ACHN (cell line): ENCODE measurements at regions not wholly inside any gene's neighbourhood (a gene's known extent, or its start where the extent isn't known, plus 50 kb on each side); places are given as distances from the start of the nearest gene placed in this dataset.
"Not testable (repeated sequence)": the region's sequence is repeated elsewhere in the genome, so short reads cannot be mapped to it uniquely, and the experiment has no call there.

Experiments
- DNase-seq: peaks from one replicate; pipeline ENCODE4 v3.0.0-alpha.2; 2015
- in situ Hi-C: cut with HindIII; loops from 2 replicates; pipeline ENCODE4 v1.10.0; 2017; ENCODE audit warnings: low sequenced_read_pairs, low pct_ligation_motif_present, low pct_unique_long_range_greater_than_20kb

DNA sequence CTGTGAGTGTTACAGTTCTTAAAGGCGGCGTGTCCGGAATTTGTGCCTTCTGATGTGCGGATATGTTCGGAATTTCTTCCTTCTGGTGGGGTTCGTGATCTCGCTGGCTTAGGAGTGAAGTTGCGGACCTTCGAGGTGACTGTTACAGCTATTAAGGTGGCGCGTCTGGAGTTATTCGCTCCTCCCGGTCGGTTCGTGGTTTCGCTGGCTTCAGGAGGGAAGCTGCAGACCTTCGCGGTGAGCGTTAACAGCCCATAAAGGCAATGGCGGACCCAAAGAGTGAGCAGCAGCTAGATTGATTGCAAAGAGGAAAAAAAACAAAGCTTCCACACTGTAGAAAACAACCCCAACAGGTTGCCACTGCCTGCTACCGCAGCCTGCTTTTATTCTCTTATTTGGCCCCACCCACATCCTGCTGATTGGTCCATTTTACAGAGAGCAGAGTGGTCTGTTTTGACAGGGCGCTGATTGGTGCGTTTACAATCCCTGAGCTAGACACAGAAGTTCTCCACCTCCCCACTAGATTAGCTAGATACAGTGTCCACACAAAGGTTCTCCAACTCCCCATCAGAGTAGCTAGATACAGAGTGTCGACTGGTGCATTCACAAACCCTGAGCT lies 95.7 kb upstream of the MYO10 start:
- in situ Hi-C loops, result not testable (repeated sequence)

GRCh38 chr5:17032314-17032985 lies 96.4 kb upstream of the MYO10 start:
- DNase-seq, in situ Hi-C loops: not testable (repeated sequence)

More for the DNA sequence above, 95.7 kb upstream of the MYO10 start:
- not testable (repeated sequence) for DNase-seq

DNA sequence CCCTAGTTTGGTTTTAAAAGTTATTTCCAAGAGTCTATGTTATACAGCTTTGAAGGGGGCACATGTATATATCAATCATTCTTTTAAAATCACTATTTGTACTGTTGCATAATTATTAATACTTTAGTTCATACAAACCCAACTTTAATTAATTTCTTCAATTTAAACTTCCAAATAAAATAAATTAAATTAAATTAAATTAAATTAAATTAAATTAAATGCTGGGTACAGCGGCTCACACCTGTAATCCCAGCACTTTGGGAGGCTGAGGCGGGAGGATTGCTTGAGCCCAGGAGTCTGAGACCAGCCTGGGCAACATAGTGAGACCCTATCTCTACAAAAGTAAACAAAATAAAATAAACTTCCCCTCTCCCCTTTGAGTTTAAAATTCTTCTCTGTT lies 98.9 kb upstream of the MYO10 start:
- in situ Hi-C loops, DNase-seq: not testable (repeated sequence)

DNA sequence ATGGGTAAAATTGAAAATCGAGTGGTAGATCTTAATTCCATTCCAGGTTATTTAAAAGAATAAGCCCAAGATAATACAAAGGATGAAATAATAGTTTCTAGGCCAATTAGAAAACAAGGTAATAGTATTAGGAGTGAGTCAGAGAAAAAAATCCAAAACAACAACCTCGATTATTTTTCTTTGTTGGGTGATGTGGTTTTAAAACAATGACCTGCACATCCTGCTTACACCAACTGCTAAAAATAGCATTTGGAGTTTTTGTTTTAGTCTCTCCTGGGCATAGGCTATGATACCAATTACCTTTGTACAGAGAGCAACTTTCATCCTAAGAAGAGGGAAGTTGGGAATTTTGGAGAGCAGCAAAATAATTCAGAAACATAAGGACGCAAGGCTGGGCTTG lies 101.7 kb upstream of the MYO10 start:
- DNase-seq, result no peak
- in situ Hi-C loops, result no loop called here

- no peak for DNase-seq
- in situ Hi-C loops, result no loop called here
Measured at GRCh38 chr5:17039170-17039569, 103.1 kb upstream of the MYO10 start.

GRCh38 chr5:17042041-17042440 lies 106.0 kb upstream of the MYO10 start:
- DNase-seq, result no peak

GRCh38 chr5:17046320-17046719 lies 110.2 kb upstream of the MYO10 start:
- in situ Hi-C loops, result no loop called here
- no peak for DNase-seq

More at GRCh38 chr5:17042041-17042440, 106.0 kb upstream of the MYO10 start:
- in situ Hi-C loops, result no loop called here

DNA sequence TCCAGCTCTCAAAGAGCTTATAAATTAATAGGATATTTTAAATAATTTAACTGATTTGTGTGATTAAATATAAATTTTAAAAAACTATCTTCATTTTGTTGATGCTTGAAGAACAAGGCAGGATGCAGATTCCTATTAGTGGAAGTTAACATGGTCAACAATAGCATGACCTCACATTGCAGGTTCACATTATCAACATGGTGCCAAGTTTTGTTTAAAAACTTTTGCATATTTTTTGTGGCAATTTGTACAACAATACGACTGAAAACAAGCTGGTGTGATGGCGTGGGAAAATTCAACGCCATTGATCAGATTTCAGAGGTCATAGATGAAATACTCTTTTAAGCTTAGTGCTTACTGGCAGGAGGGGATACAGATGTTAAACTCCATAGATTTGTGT lies 114.1 kb upstream of the MYO10 start:
- no peak for DNase-seq
- in situ Hi-C loops, result no loop called here

DNA sequence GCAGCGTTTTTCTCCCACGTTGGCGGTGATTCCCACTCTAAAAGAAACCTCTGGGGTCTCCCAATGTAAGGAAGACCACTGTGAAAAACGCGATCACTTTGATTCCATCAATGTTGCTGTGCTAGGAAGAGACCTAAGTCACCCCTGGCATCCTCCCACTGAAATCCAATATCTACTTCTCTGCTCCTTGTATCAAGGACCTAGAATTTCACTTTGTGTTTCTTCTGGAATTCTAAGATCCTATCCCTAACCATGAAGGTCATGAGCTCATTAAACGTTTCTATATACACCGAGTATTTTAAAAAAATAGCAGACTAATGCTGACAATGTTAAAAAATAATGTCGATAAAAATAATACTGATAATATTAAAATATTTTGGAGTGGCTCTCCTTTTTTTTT lies 118.8 kb upstream of the MYO10 start:
- in situ Hi-C loops, result no loop called here

GRCh38 chr5:17056141-17056631 lies 120.1 kb upstream of the MYO10 start:
- peak; percentile 22 for DNase-seq
- in situ Hi-C loops, result no loop called here

More for the DNA sequence above, 118.8 kb upstream of the MYO10 start:
- no peak for DNase-seq

DNA sequence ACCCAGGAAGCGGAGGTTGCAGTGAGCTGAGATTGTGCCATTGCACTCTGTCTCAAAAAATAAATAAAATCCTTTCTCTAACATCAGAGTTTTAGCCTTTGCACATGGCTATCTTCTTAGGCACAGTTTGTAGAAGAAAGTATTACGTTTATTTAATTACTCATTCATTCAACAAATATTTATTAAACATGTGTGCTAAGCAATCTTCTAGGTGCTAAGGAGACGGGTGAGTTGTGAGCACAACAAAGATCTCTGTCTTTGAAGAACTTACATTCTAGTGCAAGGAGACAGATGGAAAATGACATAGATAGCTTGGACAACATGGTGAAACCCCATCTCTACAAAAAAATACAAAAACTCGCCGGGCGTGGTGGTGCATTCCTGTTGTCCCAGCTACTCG lies 122.3 kb upstream of the MYO10 start:
- in situ Hi-C loops, result no loop called here
- DNase-seq, result no peak

GRCh38 chr5:17061973-17062470 lies 125.9 kb upstream of the MYO10 start:
- in situ Hi-C loops, result no loop called here
- no peak for DNase-seq

DNA sequence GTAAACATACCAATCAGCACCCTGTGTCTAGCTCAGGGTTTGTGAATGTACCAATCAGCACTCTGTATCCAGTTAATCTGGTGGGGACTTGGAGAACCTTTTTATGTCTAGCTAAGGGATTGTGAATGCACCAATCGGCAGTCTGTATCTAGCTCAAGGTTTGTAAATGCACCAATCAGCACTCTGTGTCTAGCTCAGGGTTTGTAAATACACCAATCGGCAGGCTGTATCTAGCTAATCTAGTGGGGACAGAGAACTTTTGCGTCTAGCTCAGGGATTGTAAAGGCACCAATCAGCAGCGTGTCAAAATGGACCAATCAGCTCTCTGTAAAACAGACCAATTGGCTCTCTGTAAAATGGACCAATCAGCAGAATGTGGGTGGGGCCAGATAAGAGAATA lies 126.7 kb upstream of the MYO10 start:
- in situ Hi-C loops, DNase-seq: not testable (repeated sequence)

DNA sequence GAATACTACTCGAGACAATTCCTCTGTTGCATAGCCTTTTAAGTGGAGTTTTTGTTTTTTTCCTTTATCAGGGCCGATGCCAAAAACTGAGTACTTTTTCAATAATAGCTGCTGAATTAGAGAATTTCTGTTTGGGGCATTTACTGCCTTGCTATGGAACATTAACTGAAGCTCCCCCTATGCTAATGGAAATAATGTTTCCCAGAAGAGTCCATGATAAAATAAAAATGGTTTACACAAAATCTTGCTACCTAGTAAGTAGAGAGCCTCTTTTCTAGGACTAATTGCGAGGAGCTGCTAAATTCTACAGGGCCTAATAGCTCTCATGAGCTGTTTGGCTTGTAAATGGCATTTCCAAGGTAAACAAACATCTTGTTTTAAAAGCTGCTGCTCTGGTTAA lies 128.2 kb upstream of the MYO10 start:
- in situ Hi-C loops, result no loop called here
- DNase-seq, result no peak

DNA sequence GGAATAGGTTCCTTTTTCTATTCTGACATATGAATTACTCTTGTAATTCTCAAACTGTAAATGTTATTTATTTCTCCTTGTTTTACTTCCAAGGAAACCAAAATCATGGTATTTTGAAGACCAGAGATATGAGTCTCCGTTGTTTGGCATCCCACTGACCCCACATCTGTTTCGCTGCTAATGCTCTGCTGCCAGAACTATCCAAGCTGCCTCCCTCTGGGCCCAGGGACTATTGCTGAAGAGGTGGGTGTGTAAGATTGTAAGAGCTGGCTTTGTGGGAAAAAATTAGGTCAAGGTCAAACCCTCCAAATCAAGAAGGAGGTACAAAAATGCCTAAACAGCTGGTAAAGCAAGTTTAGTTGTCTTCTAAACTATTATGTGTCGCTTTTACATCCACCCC lies 129.4 kb upstream of the MYO10 start:
- DNase-seq, result no peak
- in situ Hi-C loops, result no loop called here

DNA sequence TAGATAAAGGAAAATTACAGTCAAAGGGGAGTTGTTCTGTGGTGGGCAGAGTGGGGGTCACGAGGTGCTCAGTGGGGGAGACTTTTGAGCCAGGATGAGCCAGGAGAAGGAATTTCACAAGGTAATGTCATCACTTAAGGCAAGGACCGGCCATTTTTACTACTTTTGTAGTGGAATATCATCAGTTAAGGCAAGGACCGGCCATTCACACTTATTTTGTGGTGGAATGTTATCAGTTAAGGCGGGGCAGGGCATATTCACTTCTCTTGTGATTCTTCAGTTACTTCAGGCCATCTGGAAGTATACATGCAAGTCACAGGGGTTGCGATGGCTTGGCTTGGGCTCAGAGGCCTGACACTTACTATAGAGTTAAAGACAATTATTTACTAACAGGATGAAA lies 129.9 kb upstream of the MYO10 start:
- in situ Hi-C loops, DNase-seq: not testable (repeated sequence)

GRCh38 chr5:17067657-17068392 lies 131.7 kb upstream of the MYO10 start:
- no peak for DNase-seq
- in situ Hi-C loops, result no loop called here

GRCh38 chr5:17069995-17070511 lies 134.0 kb upstream of the MYO10 start:
- no peak for DNase-seq
- in situ Hi-C loops, result no loop called here

DNA sequence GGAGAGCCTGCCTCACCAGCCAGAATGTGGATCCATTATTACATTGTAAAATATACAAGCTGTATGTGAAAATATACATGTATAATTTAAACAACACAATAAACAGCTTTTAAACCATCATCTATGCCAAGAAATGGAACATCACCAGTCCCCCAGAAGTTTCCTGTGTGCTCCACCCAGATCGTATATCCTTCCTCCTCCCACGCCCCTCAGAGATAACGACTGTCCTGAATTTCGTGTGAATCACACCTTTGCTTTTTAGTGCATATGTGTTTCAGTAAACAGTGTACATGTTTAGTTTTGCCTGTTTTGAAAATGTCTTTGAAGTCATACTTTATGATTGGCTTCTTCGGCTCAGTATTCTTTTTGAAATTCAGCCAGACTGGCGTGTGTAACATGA lies 134.6 kb upstream of the MYO10 start:
- no peak for DNase-seq
- in situ Hi-C loops, result no loop called here
